DMS53 (cell line): ENCODE measurements at regions not wholly inside any gene's neighbourhood (a gene's known extent, or its start where the extent isn't known, plus 50 kb on each side); places are given as distances from the start of the nearest gene placed in this dataset.
A peak's percentile ranks its signal among the peaks of the same experiment; 100 is the strongest.
"Not testable (repeated sequence)": the region's sequence is repeated elsewhere in the genome, so short reads cannot be mapped to it uniquely, and the experiment has no call there.

ENCODE experiments used
- DNase-seq: peaks from one replicate; lab custom pipeline; 2025; lab: John Stamatoyannopoulos, UW

GRCh38 chr9:135409286-135410200 lies 70.0 kb upstream of the PPP1R26 start:
- DNase-seq = no peak

GRCh38 chr9:135410421-135410820 lies 69.2 kb upstream of the PPP1R26 start:
- no peak for DNase-seq

GRCh38 chr9:135410831-135411473 lies 68.6 kb upstream of the PPP1R26 start:
- DNase-seq = no peak

GRCh38 chr9:135411605-135412004 lies 68.0 kb upstream of the PPP1R26 start:
- DNase-seq = not testable (repeated sequence)

- peak; percentile 80 for DNase-seq
These were observed 67.1 kb upstream of the PPP1R26 start for GRCh38 chr9:135412315-135413085.

- no peak for DNase-seq
These were observed 66.6 kb upstream of the PPP1R26 start for GRCh38 chr9:135413086-135413375.

- no peak for DNase-seq
These were observed 66.1 kb upstream of the PPP1R26 start for GRCh38 chr9:135413461-135413860.

- DNase-seq = no peak
These were observed 65.3 kb upstream of the PPP1R26 start for GRCh38 chr9:135414293-135414692.

GRCh38 chr9:135415586-135415985 lies 64.0 kb upstream of the PPP1R26 start:
- no peak for DNase-seq

- DNase-seq = no peak
These were observed 62.8 kb upstream of the PPP1R26 start for GRCh38 chr9:135416664-135417290.

- DNase-seq = no peak
These were observed 61.4 kb upstream of the PPP1R26 start for GRCh38 chr9:135418161-135418560.

- no peak for DNase-seq
These were observed 60.5 kb upstream of the PPP1R26 start for GRCh38 chr9:135419106-135419505.

GRCh38 chr9:135422341-135422944 lies 57.1 kb upstream of the PPP1R26 start:
- DNase-seq = no peak

- no peak for DNase-seq
These were observed 55.9 kb upstream of the PPP1R26 start for GRCh38 chr9:135423725-135424124.
